Neural cell (in vitro differentiated cells): ENCODE measurements at regions not wholly inside any gene's neighbourhood (a gene's known extent, or its start where the extent isn't known, plus 50 kb on each side); places are given as distances from the start of the nearest gene placed in this dataset.

ENCODE experiments used
- REST ChIP-seq: IDR thresholded peaks from 2 replicates; pipeline ENCODE4 v1.6.1; 2012; ENCODE audit warnings: borderline replicate concordance
- TF ChIP-seq, protein P1 (sequence below): fragments of 450-650 bp; IDR thresholded peaks from 2 replicates; pipeline ENCODE4 v1.5.1; 2014; ENCODE audit warnings: antibody characterized with exemption, mild to moderate bottlenecking, moderate library complexity; ENCODE audit not compliant: poor library complexity, severe bottlenecking

GRCh38 chr21:17711896-17712295, 99.2 kb upstream of the BTG3 start:
- TF ChIP-seq, protein P1, sequence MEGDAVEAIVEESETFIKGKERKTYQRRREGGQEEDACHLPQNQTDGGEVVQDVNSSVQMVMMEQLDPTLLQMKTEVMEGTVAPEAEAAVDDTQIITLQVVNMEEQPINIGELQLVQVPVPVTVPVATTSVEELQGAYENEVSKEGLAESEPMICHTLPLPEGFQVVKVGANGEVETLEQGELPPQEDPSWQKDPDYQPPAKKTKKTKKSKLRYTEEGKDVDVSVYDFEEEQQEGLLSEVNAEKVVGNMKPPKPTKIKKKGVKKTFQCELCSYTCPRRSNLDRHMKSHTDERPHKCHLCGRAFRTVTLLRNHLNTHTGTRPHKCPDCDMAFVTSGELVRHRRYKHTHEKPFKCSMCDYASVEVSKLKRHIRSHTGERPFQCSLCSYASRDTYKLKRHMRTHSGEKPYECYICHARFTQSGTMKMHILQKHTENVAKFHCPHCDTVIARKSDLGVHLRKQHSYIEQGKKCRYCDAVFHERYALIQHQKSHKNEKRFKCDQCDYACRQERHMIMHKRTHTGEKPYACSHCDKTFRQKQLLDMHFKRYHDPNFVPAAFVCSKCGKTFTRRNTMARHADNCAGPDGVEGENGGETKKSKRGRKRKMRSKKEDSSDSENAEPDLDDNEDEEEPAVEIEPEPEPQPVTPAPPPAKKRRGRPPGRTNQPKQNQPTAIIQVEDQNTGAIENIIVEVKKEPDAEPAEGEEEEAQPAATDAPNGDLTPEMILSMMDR, result no peak
- no peak for TF ChIP-seq REST
